GM23248 (cell line): ENCODE measurements at regions not wholly inside any gene's neighbourhood (a gene's known extent, or its start where the extent isn't known, plus 50 kb on each side); places are given as distances from the start of the nearest gene placed in this dataset.

Source experiments
- EZH2 ChIP-seq: fragments of 200-600 bp; sonication (generic); IDR thresholded peaks from 2 replicates; pipeline ENCODE4 v1.6.1; 2018; ENCODE audit warnings: antibody characterized with exemption, mild to moderate bottlenecking; ENCODE audit not compliant: insufficient read depth, poor library complexity, severe bottlenecking
- EZH2phosphoT487 ChIP-seq: fragments of 200-600 bp; sonication (generic); IDR thresholded peaks from 2 replicates; pipeline ENCODE4 v1.6.1; 2018; ENCODE audit warnings: antibody characterized with exemption, moderate library complexity, mild to moderate bottlenecking, low read depth; ENCODE audit not compliant: insufficient read depth

- TF ChIP-seq EZH2 (no peak), EZH2phosphoT487 (no peak)
These were observed 180.4 kb downstream of the TM9SF2 start for GRCh38 chr13:99681695-99682094.
